WTC11 (cell line): ENCODE measurements at regions not wholly inside any gene's neighbourhood (a gene's known extent, or its start where the extent isn't known, plus 50 kb on each side); places are given as distances from the start of the nearest gene placed in this dataset.

Source experiments
- CTCF ChIP-seq: fragments of 200-600 bp; IDR thresholded peaks from 2 replicates; pipeline ENCODE4 v1.8.0; 2022; ENCODE audit warnings: antibody characterized with exemption
- ESRRA ChIP-seq: sonication (generic); formaldehyde crosslinking; IDR thresholded peaks from 2 replicates; pipeline ENCODE4 v1.8.1; 2022; ENCODE audit warnings: mild to moderate bottlenecking, missing genetic modification reagents, borderline replicate concordance
- FOXJ3 ChIP-seq: sonication (generic); formaldehyde crosslinking; IDR thresholded peaks from 2 replicates; pipeline ENCODE4 v1.9.0; 2021; ENCODE audit warnings: missing genetic modification reagents, mild to moderate bottlenecking, borderline replicate concordance
- MAX ChIP-seq: sonication (generic); formaldehyde crosslinking; IDR thresholded peaks from 2 replicates; pipeline ENCODE4 v1.8.0; 2022; ENCODE audit warnings: mild to moderate bottlenecking, missing genetic modification reagents
- PREB ChIP-seq: sonication (generic); formaldehyde crosslinking; IDR thresholded peaks from 2 replicates; pipeline ENCODE4 v1.8.1; 2022; ENCODE audit warnings: mild to moderate bottlenecking, missing genetic modification reagents, moderate library complexity, borderline replicate concordance
- SP1 ChIP-seq: sonication (generic); formaldehyde crosslinking; conservative IDR thresholded peaks from 2 replicates; pipeline ENCODE4 v1.8.1; 2022; ENCODE audit warnings: missing genetic modification reagents
- USF2 ChIP-seq: sonication (generic); formaldehyde crosslinking; IDR thresholded peaks from 2 replicates; pipeline ENCODE4 v1.8.1; 2023; ENCODE audit warnings: mild to moderate bottlenecking, missing genetic modification reagents, moderate library complexity
- ZNF232 ChIP-seq: sonication (generic); formaldehyde crosslinking; IDR thresholded peaks from 2 replicates; pipeline ENCODE4 v1.8.0; 2022; ENCODE audit warnings: mild to moderate bottlenecking, missing genetic modification reagents

- TF ChIP-seq CTCF (no peak), SP1 (no peak), ZNF232 (CRISPR knock-in tag) (no peak), USF2 (CRISPR knock-in tag) (no peak), FOXJ3 (CRISPR knock-in tag) (no peak), ESRRA (no peak), PREB (CRISPR knock-in tag) (no peak), MAX (CRISPR knock-in tag) (no peak)
These were observed 76.4 kb upstream of the TBL1X start for GRCh38 chrX:9388450-9388849.
